HCT116 (cell line): ENCODE measurements at regions not wholly inside any gene's neighbourhood (a gene's known extent, or its start where the extent isn't known, plus 50 kb on each side); places are given as distances from the start of the nearest gene placed in this dataset.

ENCODE experiments used
- ATAC-seq: fragments of 200-7000 bp; cut with Tn5 transposase; 2 replicates; pipeline ENCODE4 v1.9.1; 2020; ENCODE audit warnings: mild to moderate bottlenecking, moderate library complexity
- BruUV-seq: library from RNA; stranded (reverse); fragments of 400-500 nt; replicated peaks from 2 replicates; lab custom pipeline; 2021; lab: Mats Ljungman, UMichigan
- CTCF ChIA-PET: fragments of 300-600 bp; sonication (Branson Sonifier 250); formaldehyde crosslinking; loops from one replicate; lab custom pipeline; 2021; ENCODE audit warnings: antibody characterized with exemption; lab: Charles Lee
- POLR2A ChIA-PET: fragments of 300-600, 350-600 bp; sonication (Branson Sonifier 250); formaldehyde crosslinking; loops from one replicate; lab custom pipeline; 2021; ENCODE audit warnings: antibody characterized with exemption; lab: Charles Lee
- RAD21 ChIA-PET, 2 experiments: fragments of 300-600 bp; sonication (Branson Sonifier 250); formaldehyde crosslinking; loops; one replicate each; lab custom pipeline; 2023; ENCODE audit warnings: low total read pairs in 2 of 2; ENCODE audit not compliant: uncharacterized antibody in 2 of 2, unreplicated experiment in 2 of 2, low non-redundant PET in 1 of 2; lab: Charles Lee
- DNase-seq: peaks from one replicate; pipeline ENCODE4 v3.0.0-alpha.2; 2010; ENCODE audit warnings: low read depth, low spot score
- H2AFZ ChIP-seq: fragments of 200-600 bp; shearing (Covaris generic), sonication (generic); 2 replicates; pipeline ENCODE4 v1.6.1; 2017; ENCODE audit warnings: low read depth, mixed run types, mixed read lengths, antibody characterized with exemption, low read length; ENCODE audit not compliant: poor library complexity, severe bottlenecking
- H3K27ac ChIP-seq: 2 replicates; pipeline ENCODE4 v1.5.1; 2012; ENCODE audit warnings: low read depth, low read length
- H3K27me3 ChIP-seq: fragments of 200-600 bp; sonication (generic); 2 replicates; pipeline ENCODE4 v1.6.1; 2016; ENCODE audit warnings: mixed run types, low read length, mixed read lengths; ENCODE audit not compliant: insufficient read depth
- H3K36me3 ChIP-seq, 2 experiments: fragments of 200-500 bp in 1 of 2; fragments of 200-600 bp in 1 of 2; sonication (Bioruptor generic) in 1 of 2; sonication (generic) in 1 of 2; 2 replicates each; pipeline versions ENCODE4 v1.5.1 to v1.6.1; 2014 to 2016; ENCODE audit warnings: low read length in 2 of 2, inconsistent platforms in 1 of 2, mixed read lengths in 1 of 2, mixed run types in 1 of 2; ENCODE audit not compliant: insufficient read depth in 2 of 2, control insufficient read depth in 1 of 2
- H3K4me1 ChIP-seq, 2 experiments: fragments of 200-600 bp in 1 of 2; sonication (generic) in 1 of 2; 2 replicates each; pipeline versions ENCODE4 v1.5.1 to v1.6.1; 2012 to 2017; ENCODE audit warnings: low read length in 2 of 2, inconsistent platforms in 1 of 2, mild to moderate bottlenecking in 1 of 2, mixed read lengths in 1 of 2, mixed run types in 1 of 2, moderate library complexity in 1 of 2; ENCODE audit not compliant: insufficient read depth in 2 of 2, control insufficient read depth in 1 of 2
- H3K4me2 ChIP-seq: fragments of 200-600 bp; sonication (generic); 2 replicates; pipeline ENCODE4 v1.6.1; 2017; ENCODE audit warnings: mixed run types, low read length, mixed read lengths
- H3K4me3 ChIP-seq, 2 experiments: fragments of 200-600 bp in 1 of 2; sonication (generic) in 1 of 2; replicated peaks in 1 of 2; 2 replicates each; pipeline ENCODE4 v1.5.1; 2011 to 2016; ENCODE audit warnings: low read length in 2 of 2, control low read depth in 1 of 2, low read depth in 1 of 2, mild to moderate bottlenecking in 1 of 2, mixed read lengths in 1 of 2, mixed run types in 1 of 2
- H3K79me2 ChIP-seq: fragments of 200-600 bp; sonication (generic); 2 replicates; pipeline ENCODE4 v1.6.1; 2017; ENCODE audit warnings: mild to moderate bottlenecking, mixed run types, low read length, moderate library complexity, mixed read lengths; ENCODE audit not compliant: insufficient read depth
- H3K9ac ChIP-seq: fragments of 200-600 bp; sonication (generic); 2 replicates; pipeline ENCODE4 v1.6.1; 2016; ENCODE audit warnings: low read length, mixed read lengths
- H3K9me2 ChIP-seq: fragments of 200-600 bp; sonication (generic), shearing (Covaris generic); 2 replicates; pipeline ENCODE4 v1.6.1; 2017; ENCODE audit warnings: mixed run types, mild to moderate bottlenecking, moderate library complexity; ENCODE audit not compliant: insufficient read depth
- H3K9me3 ChIP-seq, 2 experiments: fragments of 200-500 bp in 1 of 2; fragments of 200-600 bp in 1 of 2; sonication (Bioruptor generic) in 1 of 2; sonication (generic) in 1 of 2; 2 replicates each; pipeline ENCODE4 v1.6.1; 2014 to 2017; ENCODE audit warnings: low read length in 2 of 2, mixed read lengths in 2 of 2, inconsistent platforms in 1 of 2, low read depth in 1 of 2, mild to moderate bottlenecking in 1 of 2, mixed run types in 1 of 2, moderate library complexity in 1 of 2; ENCODE audit not compliant: control insufficient read depth in 1 of 2, insufficient read depth in 1 of 2
- H4K20me1 ChIP-seq: fragments of 200-600 bp; sonication (generic), shearing (Covaris generic); 2 replicates; pipeline ENCODE4 v1.6.1; 2017; ENCODE audit warnings: mixed run types, mild to moderate bottlenecking, moderate library complexity; ENCODE audit not compliant: insufficient read depth
- CTCF ChIP-seq, 3 experiments: fragments of 200-600 bp in 1 of 3; sonication (generic) in 1 of 3; IDR thresholded peaks in 2 of 3; conservative IDR thresholded peaks in 1 of 3; 2 replicates each; pipeline ENCODE4 v1.5.1; 2012 to 2017; ENCODE audit warnings: low read depth in 2 of 3, low read length in 2 of 3, antibody characterized with exemption in 1 of 3, borderline replicate concordance in 1 of 3, control low read depth in 1 of 3, mild to moderate bottlenecking in 1 of 3, mixed read lengths in 1 of 3, mixed run types in 1 of 3, moderate library complexity in 1 of 3; ENCODE audit not compliant: insufficient read depth in 1 of 3
- EGR1 ChIP-seq: IDR thresholded peaks from 2 replicates; pipeline ENCODE4 v1.6.1; 2012; ENCODE audit warnings: low read depth
- ELF1 ChIP-seq: IDR thresholded peaks from 2 replicates; pipeline ENCODE4 v1.6.1; 2012; ENCODE audit warnings: low read depth, borderline replicate concordance
- EZH2 ChIP-seq: fragments of 200-600 bp; sonication (generic); IDR thresholded peaks from 2 replicates; pipeline ENCODE4 v1.6.1; 2017; ENCODE audit warnings: antibody characterized with exemption, mixed run types
- EZH2phosphoT487 ChIP-seq: fragments of 200-600 bp; IDR thresholded peaks from 2 replicates; pipeline ENCODE4 v1.6.1; 2018; ENCODE audit warnings: antibody characterized with exemption, borderline replicate concordance
- FOSL1 ChIP-seq: IDR thresholded peaks from 2 replicates; pipeline ENCODE4 v1.6.1; 2012; ENCODE audit warnings: low read depth
- JUND ChIP-seq: IDR thresholded peaks from 2 replicates; pipeline ENCODE4 v1.6.1; 2012
- MAX ChIP-seq: IDR thresholded peaks from 2 replicates; pipeline ENCODE4 v1.6.1; 2012
- POLR2A ChIP-seq: IDR thresholded peaks from 2 replicates; pipeline ENCODE4 v1.7.0; 2011; ENCODE audit warnings: borderline replicate concordance; ENCODE audit not compliant: insufficient read depth, insufficient read length; ENCODE audit errors: extremely low read depth
- POLR2AphosphoS5 ChIP-seq: IDR thresholded peaks from 2 replicates; pipeline ENCODE4 v1.6.1; 2011; ENCODE audit warnings: mild to moderate bottlenecking, low read depth, low read length, moderate library complexity
- RAD21 ChIP-seq: IDR thresholded peaks from 2 replicates; pipeline ENCODE4 v1.6.1; 2012; ENCODE audit warnings: low read depth, mild to moderate bottlenecking
- SIN3A ChIP-seq: IDR thresholded peaks from 2 replicates; pipeline ENCODE4 v1.6.1; 2012; ENCODE audit warnings: low read depth
- SRF ChIP-seq: IDR thresholded peaks from 2 replicates; pipeline ENCODE4 v1.6.1; 2012; ENCODE audit warnings: low read depth
- ZBTB33 ChIP-seq: IDR thresholded peaks from 2 replicates; pipeline ENCODE4 v1.6.1; 2011; ENCODE audit warnings: mild to moderate bottlenecking, low read length, moderate library complexity; ENCODE audit not compliant: insufficient replicate concordance; ENCODE audit errors: extremely low read depth
- ZFX ChIP-seq: fragments of 450-650 bp; IDR thresholded peaks from 2 replicates; pipeline ENCODE4 v1.6.1; 2017
- ZNF274 ChIP-seq: fragments of 200-500 bp; sonication (Bioruptor generic); IDR thresholded peaks from 2 replicates; pipeline ENCODE4 v1.6.1; 2014; ENCODE audit warnings: mild to moderate bottlenecking, low read depth, low read length, inconsistent platforms
- intact Hi-C: fragments of 100-400 bp; cut with micrococcal nuclease; formaldehyde crosslinking; loops from 2 replicates; pipeline ENCODE4 v1.10.0; 2022

GRCh38 chr1:19554090-19554489 lies 68.8 kb upstream of the CAPZB start:
- Histone ChIP-seq H3K27me3 (no peaks in the 10 kb centered on the region), H2AFZ (no peak overlapping the region), H3K9ac (no peak overlapping the region), H3K4me2 (no peak overlapping the region), H3K9me2 (no peaks in the 10 kb centered on the region), H4K20me1 (no peaks in the 10 kb centered on the region), H3K4me3 (no peak overlapping the region), H3K36me3 (no peaks in the 10 kb centered on the region), H3K79me2 (no peaks in the 10 kb centered on the region), H3K27ac (no peak overlapping the region), H3K4me1 (no peaks in the 10 kb centered on the region), H3K9me3 (0 out of 4 replicates have a peak, but pooled peaks cover 0 to 3% of the 10 kb centered on the region in 2 experiments)
- CTCF ChIA-PET, result no interaction called here
- ATAC-seq (no peak), DNase-seq (no peak)
- POLR2A ChIA-PET, result no interaction called here
- intact Hi-C loops, result no loop called here
- RAD21 ChIA-PET, result no interaction called here
- no TSS peak for BruUV-seq
- TF ChIP-seq JUND (no peak), ELF1 (no peak), EZH2 (no peak), ZNF274 (no peak), SIN3A (no peak), EZH2phosphoT487 (no peak), EGR1 (no peak), ZFX (no peak), ZBTB33 (no peak), POLR2A (no peak), POLR2AphosphoS5 (no peak), CTCF (IDR thresholded peaks at IDR 0.05 in 2 of 3, conservative IDR thresholded peaks at IDR 0.05 in 1 of 3; ENCODE audit: borderline replicate concordance in 1 of 3, insufficient read depth in 1 of 3, low read depth in 2 of 3, low read length in 2 of 3) (no peak), RAD21 (no peak), FOSL1 (no peak), SRF (no peak), MAX (no peak)
